Stomach (tissue), 8 donors: ENCODE measurements at regions not wholly inside any gene's neighbourhood (a gene's known extent, or its start where the extent isn't known, plus 50 kb on each side); places are given as distances from the start of the nearest gene placed in this dataset.

Experiments used
- DNase-seq, 2 donors: peaks; one replicate each; pipeline versions ENCODE4 v3.0.0 to v3.0.0-alpha.2; 2013 to 2019
- H3K27ac ChIP-seq, 5 donors: fragments of 200-600 bp in 4 of 5; sonication (generic) in 4 of 5; one replicate each; pipeline ENCODE4 v1.5.1; 2013 to 2019; ENCODE audit warnings: mild to moderate bottlenecking in 1 of 5, moderate library complexity in 1 of 5
- H3K27me3 ChIP-seq, 3 donors: fragments of 200-600 bp; sonication (generic); one replicate each; pipeline ENCODE4 v1.5.1; 2017 to 2019; ENCODE audit warnings: mixed run types in 1 of 3
- H3K36me3 ChIP-seq, 4 donors: fragments of 200-600 bp; sonication (generic); 1 replicate in 3 of 4; 2 replicates in 1 of 4; pipeline ENCODE4 v1.5.1; 2016 to 2019
- H3K4me1 ChIP-seq, 4 donors: fragments of 200-600 bp; sonication (generic); one replicate each; pipeline ENCODE4 v1.5.1; 2016 to 2019
- H3K4me3 ChIP-seq, 4 donors: fragments of 200-600 bp; sonication (generic) in 3 of 4; one replicate each; pipeline ENCODE4 v1.5.1; 2016 to 2019; ENCODE audit warnings: mild to moderate bottlenecking in 1 of 4
- H3K9me3 ChIP-seq, 4 donors: fragments of 200-600 bp; sonication (generic); one replicate each; pipeline ENCODE4 v1.5.1; 2016 to 2019
- EP300 ChIP-seq: sonication (generic); formaldehyde crosslinking; IDR thresholded peaks from one replicate; pipeline ENCODE4 v1.6.1; 2017; ENCODE audit warnings: antibody characterized with exemption
- POLR2A ChIP-seq, 4 donors: fragments of 450-650 bp; IDR thresholded peaks; one replicate each; pipeline ENCODE4 v1.6.1; 2016; ENCODE audit warnings: antibody characterized with exemption in 4 of 4, control low read depth in 2 of 4, mild to moderate bottlenecking in 1 of 4, moderate library complexity in 1 of 4
- POLR2AphosphoS5 ChIP-seq, 3 donors: sonication (generic); formaldehyde crosslinking; IDR thresholded peaks; one replicate each; pipeline ENCODE4 v1.6.1; 2016; ENCODE audit warnings: antibody characterized with exemption in 3 of 3
- WGBS, 5 donors: extraction: QIAGEN DNeasy Blood & Tissue Kit in 3 of 5; methylation state at CpG; one replicate each; pipeline versions ENCODE4 v1.1.5 to v1.1.7; 2013 to 2018; 5-methylcytosine and 5-hydroxymethylcytosine counted together
- intact Hi-C: fragments of 100-400 bp; cut with DNase I; formaldehyde crosslinking; loops from one replicate; pipeline ENCODE4 v1.15.1; 2023; ENCODE audit warnings: low total_unique reads
- TF ChIP-seq, protein P1 (sequence below), 7 experiments: fragments of 450-650 bp in 4 of 7; fragments of 200-600 bp in 3 of 7; sonication (generic) in 3 of 7; IDR thresholded peaks; one replicate each; pipeline ENCODE4 v1.5.1; 2016 to 2019; ENCODE audit warnings: antibody characterized with exemption in 7 of 7, control low read depth in 2 of 7, mild to moderate bottlenecking in 1 of 7
- donor health status: healthy with polysubstance abuse.
- donor health status: Bipolar disorder and iron deficiency.
- donor health status: healthy.

DNA sequence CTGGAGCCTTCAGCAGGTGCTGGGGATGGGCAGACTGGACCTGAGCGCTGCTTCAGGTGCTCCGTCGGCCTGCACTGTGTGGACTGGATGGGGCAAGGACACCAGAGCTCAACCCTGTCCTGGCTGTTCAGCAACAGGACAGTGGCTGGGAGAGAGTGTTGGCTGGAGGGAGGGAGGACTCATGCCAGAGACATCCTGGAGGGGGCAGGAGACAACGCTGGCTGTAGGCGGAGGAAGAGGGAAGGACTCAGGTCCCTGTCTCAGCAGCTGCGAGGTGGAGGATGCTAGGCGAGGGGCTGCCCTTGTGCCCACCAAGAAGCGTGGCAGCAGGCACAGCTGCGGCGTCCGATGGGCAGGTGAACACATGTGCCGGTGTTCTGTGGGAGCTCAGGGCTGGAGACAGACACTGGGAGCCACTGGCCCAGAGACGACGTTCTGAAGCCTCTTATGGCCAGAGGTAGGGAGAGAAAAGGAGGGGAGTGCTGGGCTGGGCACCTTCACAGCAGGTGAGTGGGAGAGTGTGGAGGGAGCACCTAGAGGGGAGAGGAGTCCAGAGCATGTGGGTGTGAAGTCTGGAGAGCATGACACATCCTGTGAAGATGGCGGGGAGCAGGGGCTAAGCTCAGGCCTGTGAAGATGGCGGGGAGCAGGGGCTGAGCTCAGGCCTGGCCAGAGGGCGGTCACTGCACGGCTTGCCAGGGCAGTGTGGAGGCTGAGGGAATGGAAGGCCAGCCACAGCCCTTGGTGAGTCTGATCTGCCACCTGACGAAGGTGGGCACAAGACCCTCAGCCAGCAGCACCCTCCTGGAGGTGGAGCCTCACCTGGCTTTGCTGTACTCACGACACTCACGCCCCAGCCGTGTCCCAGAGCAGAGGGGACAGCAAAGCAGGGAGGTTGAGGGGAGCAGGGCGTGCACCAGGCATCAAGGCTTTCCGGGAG, 79.1 kb upstream of the FCN1 start:
- intact Hi-C loops: no loop called here
- no peak for DNase-seq

DNA sequence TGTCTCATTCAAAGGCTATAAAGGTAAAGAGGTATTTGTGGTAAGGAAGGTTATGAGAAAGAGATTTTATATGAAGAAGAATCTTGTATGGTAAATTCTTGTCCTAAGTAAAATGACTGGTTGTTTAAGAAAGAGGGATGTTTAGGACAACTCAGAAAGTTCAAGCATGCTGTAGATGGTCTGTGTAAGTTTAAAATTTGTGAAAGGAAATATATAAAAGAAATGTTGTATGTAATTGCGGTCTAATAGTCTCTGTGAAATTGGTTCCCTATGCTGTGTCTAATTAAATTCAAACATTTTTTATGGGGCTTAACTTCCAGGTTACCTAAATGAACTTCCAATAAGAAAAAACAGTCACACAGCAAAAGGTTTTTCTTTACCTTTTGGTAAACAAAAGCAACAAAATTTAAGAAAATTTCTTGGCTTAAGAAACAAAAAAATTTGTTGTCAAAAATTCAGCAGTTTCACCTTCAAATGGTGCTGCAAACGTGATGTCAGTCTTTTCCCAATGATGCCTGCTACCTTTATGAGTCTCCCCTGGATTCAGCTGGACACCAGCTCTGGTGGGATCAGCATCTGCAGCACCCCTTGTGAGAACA, 83.0 kb upstream of the FCN1 start:
- no peak overlapping the region for H3K4me3 ChIP-seq
- no peak for DNase-seq
- no peaks in the 10 kb centered on the region for H3K4me1 ChIP-seq
- no peak overlapping the region for H3K27ac ChIP-seq
- intact Hi-C loops: no loop called here
- TF ChIP-seq POLR2A (IDR thresholded peaks at IDR 0.05): no peak
- no peak for TF ChIP-seq EP300
- TF ChIP-seq, protein P1, sequence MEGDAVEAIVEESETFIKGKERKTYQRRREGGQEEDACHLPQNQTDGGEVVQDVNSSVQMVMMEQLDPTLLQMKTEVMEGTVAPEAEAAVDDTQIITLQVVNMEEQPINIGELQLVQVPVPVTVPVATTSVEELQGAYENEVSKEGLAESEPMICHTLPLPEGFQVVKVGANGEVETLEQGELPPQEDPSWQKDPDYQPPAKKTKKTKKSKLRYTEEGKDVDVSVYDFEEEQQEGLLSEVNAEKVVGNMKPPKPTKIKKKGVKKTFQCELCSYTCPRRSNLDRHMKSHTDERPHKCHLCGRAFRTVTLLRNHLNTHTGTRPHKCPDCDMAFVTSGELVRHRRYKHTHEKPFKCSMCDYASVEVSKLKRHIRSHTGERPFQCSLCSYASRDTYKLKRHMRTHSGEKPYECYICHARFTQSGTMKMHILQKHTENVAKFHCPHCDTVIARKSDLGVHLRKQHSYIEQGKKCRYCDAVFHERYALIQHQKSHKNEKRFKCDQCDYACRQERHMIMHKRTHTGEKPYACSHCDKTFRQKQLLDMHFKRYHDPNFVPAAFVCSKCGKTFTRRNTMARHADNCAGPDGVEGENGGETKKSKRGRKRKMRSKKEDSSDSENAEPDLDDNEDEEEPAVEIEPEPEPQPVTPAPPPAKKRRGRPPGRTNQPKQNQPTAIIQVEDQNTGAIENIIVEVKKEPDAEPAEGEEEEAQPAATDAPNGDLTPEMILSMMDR (IDR thresholded peaks at IDR 0.05): no peak
- no peak for TF ChIP-seq POLR2AphosphoS5 (IDR thresholded peaks at IDR 0.05)
- no peaks in the 10 kb centered on the region for H3K36me3 ChIP-seq
- peaks cover 0 to 32% (median 0%) of the 10 kb centered on the region in 3 donors for H3K27me3 ChIP-seq
- H3K9me3 ChIP-seq: peaks cover 0 to 37% (median 25%) of the 10 kb centered on the region in 4 donors
- 43 to 53% (median 49%) methylated on average over 2 of the region's 2 CpGs for WGBS, 5 donors

More for the DNA sequence above, 79.1 kb upstream of the FCN1 start:
- H3K9me3 ChIP-seq: peaks cover 0 to 37% (median 24%) of the 10 kb centered on the region in 4 donors
- WGBS, 5 donors: 80 to 85% (median 84%) methylated on average over 22 to 24 of the region's 24 CpGs
- no peaks in the 10 kb centered on the region for H3K36me3 ChIP-seq
- TF ChIP-seq POLR2A (IDR thresholded peaks at IDR 0.05) (no peak), EP300 (no peak), POLR2AphosphoS5 (IDR thresholded peaks at IDR 0.05) (no peak)
- TF ChIP-seq, protein P1 (IDR thresholded peaks at IDR 0.05): no peak
- H3K4me1 ChIP-seq: no peaks in the 10 kb centered on the region
- H3K27ac ChIP-seq: no peak overlapping the region
- H3K4me3 ChIP-seq: no peak overlapping the region
- peaks cover 0 to 32% (median 0%) of the 10 kb centered on the region in 3 donors for H3K27me3 ChIP-seq

- no peak for DNase-seq
- Histone ChIP-seq H3K9me3 (peaks cover 0 to 37% (median 25%) of the 10 kb centered on the region in 4 donors), H3K4me1 (no peaks in the 10 kb centered on the region), H3K27ac (no peak overlapping the region), H3K27me3 (peaks cover 0 to 32% (median under 1%) of the 10 kb centered on the region in 3 donors), H3K4me3 (no peak overlapping the region), H3K36me3 (no peaks in the 10 kb centered on the region)
- TF ChIP-seq POLR2AphosphoS5 (IDR thresholded peaks at IDR 0.05): no peak
- TF ChIP-seq EP300: no peak
- TF ChIP-seq, protein P1 (IDR thresholded peaks at IDR 0.05): no peak
- no peak for TF ChIP-seq POLR2A (IDR thresholded peaks at IDR 0.05)
- WGBS, 5 donors: 72 to 85% (median 79%) methylated on average over 2 of the region's 2 CpGs
- intact Hi-C loops: no loop called here
Measured at GRCh38 chr9:135001526-135001925, 83.8 kb upstream of the FCN1 start.

DNA sequence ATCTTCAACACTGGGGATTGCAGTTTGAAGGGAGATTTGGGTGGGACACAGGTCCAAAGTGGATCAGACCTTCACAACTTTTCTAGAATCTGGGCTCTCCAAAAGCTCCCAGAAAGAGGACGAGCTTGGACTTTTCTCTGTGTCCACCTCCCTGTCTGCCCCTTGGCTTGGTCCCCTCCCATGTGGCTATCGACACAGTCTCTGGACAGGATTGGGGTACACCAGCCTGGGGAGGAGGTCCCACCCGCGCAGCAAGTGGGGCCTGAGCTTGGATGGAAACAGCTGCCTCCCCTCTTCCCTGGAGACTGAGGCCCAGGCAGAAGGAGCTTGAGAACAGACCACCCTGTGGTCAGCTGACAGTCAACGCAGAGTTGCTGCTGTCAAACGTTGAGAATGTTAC, 84.6 kb upstream of the FCN1 start:
- no peaks in the 10 kb centered on the region for H3K36me3 ChIP-seq
- 63 to 76% (median 69%) methylated on average over 5 to 6 of the region's 6 CpGs for WGBS, 5 donors
- peaks cover 0 to 40% (median 7%) of the 10 kb centered on the region in 3 donors for H3K27me3 ChIP-seq
- H3K9me3 ChIP-seq: peaks cover 0 to 37% (median 25%) of the 10 kb centered on the region in 4 donors
- no peak overlapping the region for H3K4me3 ChIP-seq
- no peak for DNase-seq
- intact Hi-C loops: no loop called here
- no peak for TF ChIP-seq EP300
- H3K27ac ChIP-seq: no peak overlapping the region
- no peaks in the 10 kb centered on the region for H3K4me1 ChIP-seq
